ENCODE measurements at regions not wholly inside any gene's neighbourhood (a gene's known extent, or its start where the extent isn't known, plus 50 kb on each side); places are given as distances from the start of the nearest gene placed in this dataset.

DNA sequence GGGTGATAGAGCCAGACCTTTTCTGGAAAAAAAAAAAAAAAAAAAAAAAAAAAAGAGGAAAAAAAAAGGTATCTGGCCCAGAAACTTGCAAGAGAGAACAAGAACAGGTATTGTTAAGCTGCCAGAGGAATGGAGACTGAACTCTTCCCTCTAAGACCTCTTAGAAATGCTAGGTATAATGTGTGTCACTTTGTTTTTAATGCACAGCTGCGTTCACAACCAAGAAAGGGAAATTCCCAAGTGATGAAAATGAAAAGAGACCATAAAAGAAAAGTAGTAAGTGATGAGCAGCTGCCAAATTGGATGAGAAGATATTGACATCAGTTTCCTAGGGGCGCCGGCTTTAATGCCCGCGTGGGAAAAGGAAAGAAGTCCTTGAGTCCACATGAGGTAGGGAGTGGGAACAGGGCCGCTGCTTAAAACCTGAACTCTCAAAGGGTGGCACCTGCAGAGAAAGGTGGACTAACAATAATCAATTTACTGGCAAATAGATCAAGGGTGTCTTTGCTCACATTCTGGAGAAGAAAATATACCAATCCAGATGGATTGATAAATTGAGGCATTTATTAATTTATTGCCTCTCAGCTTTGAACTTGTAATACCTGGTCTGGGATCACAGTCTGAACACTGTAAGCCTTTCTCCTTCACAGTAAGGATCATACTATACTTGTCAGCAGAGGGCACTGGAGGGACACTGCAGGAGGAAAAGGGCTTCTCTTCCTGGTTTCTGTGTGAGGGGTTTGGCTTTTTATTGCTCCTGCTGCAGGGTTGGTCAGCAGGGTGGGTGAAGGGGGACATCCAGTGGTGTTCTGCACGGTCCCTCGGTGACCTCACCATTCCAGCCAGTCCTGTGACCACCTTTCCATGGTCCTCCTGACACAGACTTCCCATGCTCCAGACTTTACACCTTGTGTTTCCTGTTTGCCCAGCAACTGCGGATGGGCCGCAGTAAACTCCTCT is 131.6 kb downstream of the AQP9 start:
- TF ChIP-seq GATA2 (IDR thresholded peaks at IDR 0.05; ENCODE audit: low read depth, low read length) (no peak), GATA3 (IDR thresholded peaks at IDR 0.05; ENCODE audit: low read depth, low read length) (no peak)
